AG20443 (cell line): ENCODE measurements at regions not wholly inside any gene's neighbourhood (a gene's known extent, or its start where the extent isn't known, plus 50 kb on each side); places are given as distances from the start of the nearest gene placed in this dataset.
A peak's percentile ranks its signal among the peaks of the same experiment; 100 is the strongest.

Experiments
- DNase-seq: peaks from one replicate; pipeline ENCODE4 v3.0.0; 2012; ENCODE audit warnings: low spot score, mixed read lengths

- no peak for DNase-seq
These were observed 75.0 kb downstream of the PTPDC1 start for GRCh38 chr9:94159069-94159939.

GRCh38 chr9:94160594-94161501 is 76.6 kb downstream of the PTPDC1 start:
- no peak for DNase-seq

- DNase-seq = no peak
These were observed 77.4 kb downstream of the PTPDC1 start for GRCh38 chr9:94161673-94162072.

GRCh38 chr9:94164806-94165549 is 80.7 kb downstream of the PTPDC1 start:
- no peak for DNase-seq

- DNase-seq = peak; percentile 99
These were observed 81.5 kb downstream of the PTPDC1 start for GRCh38 chr9:94165592-94166235.

DNA sequence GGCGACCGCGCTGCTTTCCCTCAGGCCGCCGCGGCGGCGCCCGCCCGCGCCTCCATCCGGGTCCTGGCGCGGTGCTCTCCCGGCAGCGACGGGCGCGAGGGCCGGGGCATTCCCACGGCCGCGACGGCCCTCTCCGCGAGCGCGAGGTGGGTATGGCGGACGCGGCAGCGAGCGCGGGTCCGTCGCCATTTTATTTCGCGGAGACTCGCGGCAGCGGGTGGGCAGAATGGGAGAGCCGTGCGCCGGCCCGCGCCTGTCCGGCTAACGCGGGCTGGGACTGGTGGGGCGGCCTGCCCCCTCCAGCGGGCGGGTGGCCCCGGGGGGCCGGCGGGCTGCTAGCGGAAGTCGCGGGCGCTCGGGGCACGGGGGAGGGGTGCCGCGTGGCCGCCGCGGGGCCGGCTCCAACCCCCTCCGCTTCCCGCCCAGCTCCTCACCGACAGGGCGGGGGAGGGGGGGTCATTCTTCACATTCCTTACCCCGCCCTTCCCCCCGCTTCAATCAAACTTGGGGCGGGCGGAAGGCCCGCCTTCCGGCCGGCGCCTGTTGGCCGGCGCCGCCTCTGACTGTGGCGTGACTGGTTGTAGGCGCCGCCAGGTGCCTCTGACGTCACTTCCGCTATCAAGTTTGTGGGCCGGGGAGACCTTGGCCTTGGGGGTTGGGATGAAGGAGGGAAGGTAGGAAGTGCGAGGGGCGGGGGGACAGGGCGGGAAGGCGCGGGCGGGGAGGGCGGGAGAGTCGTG is 82.1 kb downstream of the PTPDC1 start:
- DNase-seq = peak; percentile 96

DNA sequence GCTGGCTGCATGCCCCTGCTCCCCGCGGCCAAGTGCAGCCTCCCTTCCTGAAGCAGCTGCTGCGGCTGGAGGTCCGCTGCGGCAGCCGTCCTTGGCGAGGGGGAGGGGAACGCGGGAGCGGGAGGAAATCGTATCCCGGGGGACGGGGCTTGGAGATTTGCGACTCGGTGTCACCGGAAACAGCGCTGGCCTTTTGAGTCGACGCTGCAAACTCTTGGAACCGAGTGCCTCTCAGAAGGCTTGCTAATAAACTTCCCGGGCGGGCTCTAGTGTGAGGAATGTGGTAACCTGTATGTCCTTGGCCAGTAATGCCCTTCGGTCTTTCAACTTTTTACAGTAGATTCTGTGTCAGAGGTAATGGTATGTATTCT is 82.7 kb downstream of the PTPDC1 start:
- no peak for DNase-seq

DNA sequence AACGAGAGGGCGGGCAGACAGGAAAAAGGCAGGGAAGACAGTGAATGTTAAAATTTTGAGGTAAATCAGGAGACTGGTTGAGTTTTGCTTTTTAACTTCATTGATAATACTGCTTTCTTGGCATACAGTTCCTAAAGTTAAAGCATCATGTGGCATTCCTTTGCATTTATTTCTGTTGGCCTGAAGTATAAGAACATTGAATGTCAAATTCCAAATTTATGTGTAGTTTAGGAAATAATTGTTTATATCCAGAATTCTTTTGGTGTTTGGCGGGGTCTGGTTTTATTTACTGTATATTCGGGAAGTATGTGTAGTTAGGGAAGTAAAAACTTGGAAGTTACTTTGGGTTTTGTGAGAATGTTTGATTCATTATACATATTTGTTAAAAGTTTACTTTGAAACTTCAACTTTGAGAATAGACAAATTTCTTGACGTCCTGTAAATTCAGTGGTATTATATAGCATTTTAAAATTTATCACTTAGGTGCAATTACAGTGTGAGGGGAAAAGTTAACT is 83.2 kb downstream of the PTPDC1 start:
- DNase-seq = no peak

DNA sequence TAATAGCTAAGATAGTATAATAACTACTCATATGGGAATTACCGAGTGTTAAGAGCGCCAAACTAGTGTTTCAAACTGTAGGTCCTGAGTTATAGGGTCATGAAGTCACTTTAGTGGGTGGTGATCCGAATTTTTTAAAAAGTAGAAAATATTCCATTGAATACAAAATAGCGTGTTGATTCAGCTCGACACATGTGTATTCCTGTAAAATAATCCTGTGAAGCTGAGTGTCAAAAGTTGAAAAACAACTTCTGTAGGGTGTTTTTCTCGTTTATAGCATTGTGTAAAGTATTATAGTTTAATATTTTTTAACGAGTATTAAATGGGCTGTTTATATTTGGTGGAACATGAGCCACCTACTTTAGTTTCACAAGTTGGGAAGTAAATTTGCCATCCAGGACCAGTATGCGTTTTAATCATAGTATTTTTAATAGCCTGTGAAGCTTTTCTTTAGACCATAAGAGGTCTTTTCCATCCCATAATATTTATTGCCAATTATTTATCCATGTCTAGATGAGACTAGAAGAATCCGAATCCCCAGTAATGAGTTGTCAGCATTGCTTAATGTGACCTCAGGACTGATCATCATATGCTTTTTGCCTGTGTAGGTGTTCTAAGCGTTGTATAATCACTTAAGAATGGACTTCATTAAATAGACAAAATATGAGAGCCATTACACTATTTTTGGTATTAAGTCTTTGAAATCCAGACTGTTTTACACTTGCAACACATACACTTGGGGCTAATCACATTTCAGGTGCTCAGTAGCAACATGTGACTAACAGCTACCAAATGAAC is 84.1 kb downstream of the PTPDC1 start:
- no peak for DNase-seq

DNA sequence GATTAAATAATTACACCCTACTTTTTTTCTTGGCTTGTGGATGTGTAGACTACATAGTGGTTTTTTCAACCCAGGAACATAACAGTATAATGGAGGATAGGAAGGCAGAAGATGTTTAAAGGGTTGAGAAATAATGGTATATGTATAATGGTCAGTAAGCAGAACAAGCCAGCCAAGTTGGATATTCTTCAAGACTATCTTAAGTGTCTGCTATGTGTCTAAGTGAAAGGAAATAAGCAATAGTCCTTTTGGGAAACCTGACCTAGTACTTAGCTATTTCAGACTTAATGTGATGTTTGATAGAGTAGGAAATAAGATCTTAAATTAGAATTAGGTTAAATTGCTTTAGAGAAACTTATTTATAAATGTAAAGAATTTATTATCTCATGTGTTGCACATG is 85.7 kb downstream of the PTPDC1 start:
- DNase-seq = no peak

DNA sequence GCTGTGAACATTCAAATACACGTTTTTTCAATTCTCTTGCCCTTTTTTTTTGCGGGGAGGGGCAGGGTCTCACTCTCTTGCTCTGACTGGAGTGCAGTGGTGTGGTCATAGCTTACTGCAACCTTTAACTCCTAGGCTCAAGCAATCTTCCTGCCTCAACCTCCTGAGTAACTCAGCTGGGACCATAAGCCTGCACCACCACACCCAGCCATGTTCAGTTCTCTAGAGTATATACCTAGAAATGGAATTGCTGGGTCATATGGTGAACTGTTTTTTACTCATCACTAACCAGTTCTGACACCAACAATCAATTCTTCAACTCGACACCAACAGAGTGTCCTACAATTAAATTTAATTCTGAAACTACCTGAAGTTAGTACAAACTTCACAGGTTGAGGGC is 85.5 kb upstream of the ZNF169 start:
- DNase-seq = no peak

DNA sequence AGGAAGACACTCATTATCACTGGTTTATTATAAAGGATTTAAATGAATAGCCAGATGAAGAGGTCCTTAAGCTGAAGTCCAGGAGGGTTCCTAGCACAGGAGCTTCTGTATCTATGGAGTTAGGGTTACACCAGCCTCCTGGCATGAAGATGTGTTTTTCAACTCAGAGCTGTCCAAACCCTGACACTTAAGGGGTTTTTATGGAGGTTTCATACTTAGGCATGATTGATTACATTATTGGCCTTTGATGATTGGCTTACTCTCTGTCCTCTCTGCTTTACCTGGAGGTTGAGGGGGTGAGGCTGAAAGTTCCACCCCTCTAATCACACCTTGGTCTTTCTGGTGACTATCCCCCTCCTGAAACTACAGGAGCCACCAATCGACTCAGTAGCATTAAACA is 84.9 kb upstream of the ZNF169 start:
- no peak for DNase-seq

DNA sequence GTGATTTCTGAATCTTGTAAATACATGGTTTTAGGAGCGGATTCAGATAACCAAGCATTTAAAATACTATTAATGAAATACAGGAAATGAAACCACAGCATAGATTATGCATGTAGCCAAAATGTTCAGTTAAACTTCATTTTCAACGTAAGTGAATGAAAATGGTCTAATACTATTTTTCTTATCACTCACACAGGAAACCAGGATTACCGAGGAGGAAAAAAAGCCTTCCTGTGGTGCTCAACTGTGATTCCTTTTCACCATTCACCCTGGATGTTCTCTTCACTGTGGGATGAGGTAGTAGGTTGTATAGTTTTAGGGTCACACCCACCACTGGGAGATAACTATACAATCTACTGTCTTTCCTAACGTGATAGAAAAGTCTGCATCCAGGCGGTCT is 83.4 kb upstream of the ZNF169 start:
- no peak for DNase-seq

DNA sequence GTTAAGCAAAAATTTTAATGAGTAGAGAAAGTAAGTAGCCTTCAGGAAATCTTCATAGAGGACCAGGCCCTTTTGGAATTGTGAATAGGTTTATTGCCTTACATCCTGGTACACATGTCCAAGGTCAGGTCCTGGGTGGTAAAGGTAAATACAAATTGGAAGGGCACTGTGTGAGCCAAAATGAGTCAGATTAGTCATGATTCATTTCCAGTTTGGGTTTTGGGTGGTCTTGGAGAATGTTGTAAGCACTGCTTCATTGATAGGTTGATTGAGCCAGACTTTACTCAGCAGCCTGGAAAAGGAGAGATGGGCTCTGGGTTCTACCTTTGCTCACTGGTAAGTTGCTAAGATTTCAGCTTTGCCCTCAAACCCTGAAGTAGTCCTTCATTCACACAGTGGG is 82.5 kb upstream of the ZNF169 start:
- no peak for DNase-seq

DNA sequence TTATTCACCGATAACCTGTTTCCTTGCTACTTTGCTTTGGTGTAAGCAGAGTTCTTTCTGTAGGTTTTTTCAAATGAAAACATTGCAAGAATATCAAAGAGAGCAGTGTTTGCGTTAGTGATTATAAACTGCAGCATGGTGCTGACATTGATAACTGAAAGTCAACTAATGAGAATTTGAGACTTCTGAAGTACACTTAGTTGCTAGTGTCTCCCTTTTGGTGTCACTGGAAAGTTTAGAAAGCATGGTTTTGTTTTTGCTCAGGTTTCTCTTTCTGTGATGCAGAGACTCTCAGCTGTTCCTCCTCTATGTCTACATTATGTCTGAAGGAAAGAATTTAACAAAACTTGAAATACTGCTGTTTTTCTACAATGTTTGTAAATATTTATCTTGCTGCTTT is 80.2 kb upstream of the ZNF169 start:
- DNase-seq = no peak

- no peak for DNase-seq
These were observed 77.5 kb upstream of the ZNF169 start for GRCh38 chr9:94181408-94182181.

GRCh38 chr9:94182532-94182931 is 76.6 kb upstream of the ZNF169 start:
- DNase-seq = no peak

GRCh38 chr9:94183240-94183999 is 75.7 kb upstream of the ZNF169 start:
- no peak for DNase-seq

GRCh38 chr9:94188246-94188645 is 70.9 kb upstream of the ZNF169 start:
- no peak for DNase-seq
